ENCODE measurements at regions not wholly inside any gene's neighbourhood (a gene's known extent, or its start where the extent isn't known, plus 50 kb on each side); places are given as distances from the start of the nearest gene placed in this dataset.

- TF ChIP-seq CTCF (conservative IDR thresholded peaks at IDR 0.05 in 1 of 2, IDR thresholded peaks at IDR 0.05 in 1 of 2; ENCODE audit: low read depth in 1 of 2, low read length in 2 of 2): no peak
- TF ChIP-seq EZH2 (IDR thresholded peaks at IDR 0.05; ENCODE audit: low read length, missing control alignments): no peak
These were observed 503.0 kb downstream of the EFNB2 start for GRCh38 chr13:106032441-106032840.
